Activated naive CD4-positive, alpha-beta T cell treated with anti-CD3 and anti-CD28 coated beads for 36 hours (primary cell): ENCODE measurements at regions not wholly inside any gene's neighbourhood (a gene's known extent, or its start where the extent isn't known, plus 50 kb on each side); places are given as distances from the start of the nearest gene placed in this dataset.
A peak's percentile ranks its signal among the peaks of the same experiment; 100 is the strongest.
"Not testable (repeated sequence)": the region's sequence is repeated elsewhere in the genome, so short reads cannot be mapped to it uniquely, and the experiment has no call there.

Experiments used
- CTCF ChIA-PET: fragments of 350-600 bp; sonication (Branson Sonifier 250); formaldehyde crosslinking; loops from one replicate; lab custom pipeline; 2021; ENCODE audit warnings: antibody characterized with exemption; lab: Charles Lee
- DNase-seq: peaks from one replicate; pipeline ENCODE4 v3.0.0-alpha.2; 2020
- H3K27ac Mint-ChIP-seq: one replicate; pipeline ENCODE4 v1.8.0; 2021; ENCODE audit warnings: mild to moderate bottlenecking, mixed read lengths
- H3K27me3 Mint-ChIP-seq: one replicate; pipeline ENCODE4 v1.8.0; 2021; ENCODE audit warnings: low read depth, mixed read lengths
- H3K36me3 Mint-ChIP-seq: one replicate; pipeline ENCODE4 v1.8.0; 2021; ENCODE audit warnings: low read depth, mixed read lengths
- H3K4me1 Mint-ChIP-seq: one replicate; pipeline ENCODE4 v1.8.0; 2021; ENCODE audit warnings: low read depth, mixed read lengths
- H3K4me3 Mint-ChIP-seq: one replicate; pipeline ENCODE4 v1.8.0; 2021; ENCODE audit warnings: mild to moderate bottlenecking, moderate library complexity, mixed read lengths
- H3K9me3 Mint-ChIP-seq: one replicate; pipeline ENCODE4 v1.8.0; 2021; ENCODE audit warnings: mixed read lengths
- intact Hi-C: fragments of 100-400 bp; cut with micrococcal nuclease; formaldehyde crosslinking; loops from one replicate; pipeline ENCODE4 v1.15.1; 2023

DNA sequence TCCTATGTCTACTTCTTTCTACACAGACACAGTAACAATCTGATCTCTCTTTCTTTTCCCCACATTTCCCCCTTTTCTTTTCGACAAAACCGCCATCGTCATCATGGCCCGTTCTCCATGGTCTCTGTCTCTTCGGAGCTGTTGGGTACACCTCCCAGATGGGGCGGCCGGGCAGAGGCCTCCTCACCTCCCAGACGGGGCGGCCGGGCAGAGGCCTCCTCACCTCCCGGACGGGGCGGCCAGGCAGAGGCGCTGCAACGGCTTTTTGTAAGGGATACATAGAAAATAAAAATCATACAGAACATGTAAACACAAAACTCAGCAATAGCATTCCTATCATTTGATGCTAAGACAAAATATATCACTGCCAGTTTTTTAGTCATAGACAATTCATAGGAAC is 57.2 kb upstream of the USP25 start:
- CTCF ChIA-PET, H3K4me1 Mint-ChIP-seq, H3K4me3 Mint-ChIP-seq, H3K27me3 Mint-ChIP-seq, intact Hi-C loops, H3K27ac Mint-ChIP-seq, DNase-seq, H3K36me3 Mint-ChIP-seq, H3K9me3 Mint-ChIP-seq: not testable (repeated sequence)

- no peak for DNase-seq
- Mint-ChIP-seq H3K27me3 (no peaks in the 10 kb centered on the region), H3K9me3 (no peaks in the 10 kb centered on the region), H3K27ac (no peak overlapping the region), H3K4me3 (no peak overlapping the region), H3K4me1 (no peaks in the 10 kb centered on the region), H3K36me3 (no peaks in the 10 kb centered on the region)
- intact Hi-C loops = no loop called here
- CTCF ChIA-PET = no interaction called here
These were observed 52.8 kb upstream of the USP25 start for GRCh38 chr21:15676935-15677334.

DNA sequence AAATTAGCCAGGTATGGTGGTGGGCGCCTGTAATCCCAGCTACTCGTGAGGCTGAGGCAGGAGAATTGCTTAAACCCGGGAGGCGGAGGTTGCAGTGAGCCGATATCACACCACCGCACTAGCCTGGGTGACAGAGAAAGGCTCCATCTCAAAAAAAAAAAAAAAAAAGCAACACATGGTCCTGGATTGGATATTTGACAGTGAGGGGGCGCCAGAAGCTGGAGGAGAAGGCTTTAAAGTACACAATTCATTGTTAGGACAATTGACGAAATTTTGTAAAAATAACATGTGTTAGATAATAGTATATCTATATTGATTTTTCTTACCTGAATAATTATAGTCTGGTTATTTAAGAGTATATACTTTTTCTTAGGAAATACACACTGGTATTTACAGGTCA is 50.2 kb upstream of the USP25 start:
- peaks cover 5% of the 10 kb centered on the region for H3K4me1 Mint-ChIP-seq
- no peaks in the 10 kb centered on the region for H3K9me3 Mint-ChIP-seq
- DNase-seq = peak; percentile 11
- no peaks in the 10 kb centered on the region for H3K27me3 Mint-ChIP-seq
- no peak overlapping the region for H3K27ac Mint-ChIP-seq
- CTCF ChIA-PET = interaction anchor here (0.6 kb wide), 1 partner anchor 8 kb away, joined by 3 read pairs; no protein-coding TSS in a partner anchor
- no peaks in the 10 kb centered on the region for H3K36me3 Mint-ChIP-seq
- H3K4me3 Mint-ChIP-seq = no peak overlapping the region
- intact Hi-C loops = no loop called here
